IgD-negative memory B cell (primary cell): ENCODE measurements at regions not wholly inside any gene's neighbourhood (a gene's known extent, or its start where the extent isn't known, plus 50 kb on each side); places are given as distances from the start of the nearest gene placed in this dataset.
"Not testable (repeated sequence)": the region's sequence is repeated elsewhere in the genome, so short reads cannot be mapped to it uniquely, and the experiment has no call there.

ENCODE experiments used
- H3K27ac Mint-ChIP-seq, 3 donors: one replicate each; pipeline ENCODE4 v1.8.0; 2020 to 2022; ENCODE audit warnings: mild to moderate bottlenecking in 3 of 3, mixed read lengths in 3 of 3, moderate library complexity in 1 of 3
- H3K27me3 Mint-ChIP-seq: one replicate; pipeline ENCODE4 v1.8.0; 2021; ENCODE audit warnings: mixed read lengths
- H3K36me3 Mint-ChIP-seq: one replicate; pipeline ENCODE4 v1.8.0; 2020; ENCODE audit warnings: mild to moderate bottlenecking, mixed read lengths
- H3K4me1 Mint-ChIP-seq, 3 donors: one replicate each; pipeline ENCODE4 v1.8.0; 2020 to 2022; ENCODE audit warnings: mixed read lengths in 3 of 3, mild to moderate bottlenecking in 1 of 3
- H3K4me3 Mint-ChIP-seq, 4 donors: one replicate each; pipeline ENCODE4 v1.8.0; 2020 to 2022; ENCODE audit warnings: mild to moderate bottlenecking in 4 of 4, mixed read lengths in 4 of 4, moderate library complexity in 3 of 4
- H3K9me3 Mint-ChIP-seq, 3 donors: one replicate each; pipeline ENCODE4 v1.8.0; 2020 to 2021; ENCODE audit warnings: mixed read lengths in 3 of 3, mild to moderate bottlenecking in 1 of 3

DNA sequence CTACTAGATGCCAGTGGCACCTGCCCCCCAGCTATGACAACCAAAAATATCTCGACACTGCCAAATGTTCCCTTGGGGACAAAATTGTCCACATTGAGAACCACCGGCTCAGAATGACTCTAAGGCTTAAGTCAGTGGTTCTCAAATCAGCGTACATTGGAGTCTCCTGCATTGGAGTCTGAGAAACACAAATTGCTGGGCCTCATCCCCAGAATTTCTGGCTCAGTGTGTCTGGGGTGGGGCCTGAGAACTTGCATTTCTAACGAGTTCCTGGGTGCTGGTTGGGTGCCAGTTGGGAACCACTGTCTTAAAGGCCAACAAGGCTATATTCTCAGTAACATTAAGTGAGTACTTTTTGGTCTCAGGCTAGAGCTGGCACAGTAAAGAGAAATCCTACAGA lies 77.7 kb upstream of the GADD45A start:
- Mint-ChIP-seq H3K36me3 (no peaks in the 10 kb centered on the region), H3K9me3 (peaks cover 0 to 2% (median 0%) of the 10 kb centered on the region in 3 donors), H3K4me1 (no peaks in the 10 kb centered on the region), H3K4me3 (no peak overlapping the region), H3K27me3 (peaks cover 2% of the 10 kb centered on the region), H3K27ac (no peak overlapping the region)

DNA sequence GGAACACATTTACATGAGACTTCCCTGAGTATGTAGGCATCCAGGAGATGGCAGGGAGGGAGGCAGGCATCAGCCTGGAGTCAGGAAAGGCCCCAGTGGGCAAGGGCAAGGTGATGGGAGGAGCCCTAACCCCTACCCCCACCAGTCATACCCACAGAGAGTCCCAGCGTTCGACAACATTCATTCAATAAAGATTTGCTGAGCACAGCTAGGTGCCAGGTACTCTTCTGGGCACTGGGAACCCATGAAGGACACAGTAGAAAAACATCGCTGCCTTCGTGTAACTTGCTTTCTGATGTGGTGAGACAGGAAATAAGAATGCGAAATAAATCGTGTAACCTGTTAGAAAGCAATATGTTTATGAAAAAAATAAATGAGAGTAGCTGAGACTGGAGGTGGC lies 77.3 kb upstream of the GADD45A start:
- peaks cover 2% of the 10 kb centered on the region for H3K27me3 Mint-ChIP-seq
- H3K36me3 Mint-ChIP-seq = no peaks in the 10 kb centered on the region
- no peak overlapping the region for H3K27ac Mint-ChIP-seq
- no peak overlapping the region for H3K4me3 Mint-ChIP-seq
- no peaks in the 10 kb centered on the region for H3K4me1 Mint-ChIP-seq
- peaks cover 0 to 2% (median 0%) of the 10 kb centered on the region in 3 donors for H3K9me3 Mint-ChIP-seq

DNA sequence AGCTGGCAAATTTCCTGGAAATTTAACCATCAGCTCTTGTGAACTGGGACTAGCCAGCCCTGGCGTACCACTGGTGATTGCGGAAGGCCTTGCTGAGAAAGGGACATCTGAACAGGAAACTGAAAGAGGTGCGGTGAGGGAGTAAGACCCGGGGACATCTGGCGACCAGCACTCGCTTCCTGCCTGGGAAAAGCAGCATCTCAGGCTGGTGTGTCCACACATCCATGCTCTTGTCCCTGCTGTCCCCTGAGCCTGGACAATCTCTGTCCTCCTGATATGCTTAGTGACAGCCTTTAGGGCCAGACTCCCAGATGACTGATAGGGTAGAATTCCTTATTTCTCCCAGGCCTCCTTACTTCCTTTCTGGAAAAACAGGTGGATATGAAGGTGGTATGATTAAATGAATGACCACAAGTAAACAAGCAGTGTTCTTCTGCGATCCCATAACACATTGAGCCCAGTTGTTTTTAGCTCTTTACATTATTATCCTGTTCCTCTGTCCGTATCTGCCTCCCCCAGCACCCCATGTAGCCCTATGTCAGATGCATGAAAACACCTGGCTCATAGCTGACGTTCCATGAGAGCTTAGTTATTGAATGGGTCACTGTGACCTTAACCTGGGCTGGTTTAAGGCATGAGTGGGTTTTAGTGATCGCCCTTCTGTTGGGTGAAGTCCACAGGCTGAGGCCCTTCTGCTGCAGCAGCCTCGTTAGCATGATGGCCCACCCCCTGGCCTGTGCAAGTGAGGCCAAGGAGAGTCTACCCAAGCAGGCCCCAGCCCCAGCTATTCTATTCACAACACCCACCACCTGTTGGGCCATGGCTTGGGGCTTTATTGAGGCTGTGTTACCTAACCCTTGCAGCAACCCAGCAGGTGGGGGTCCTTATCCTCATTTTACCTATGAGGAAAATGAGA lies 76.1 kb upstream of the GADD45A start:
- no peaks in the 10 kb centered on the region for H3K4me1 Mint-ChIP-seq
- peaks cover 2% of the 10 kb centered on the region for H3K27me3 Mint-ChIP-seq
- H3K4me3 Mint-ChIP-seq = no peak overlapping the region
- peaks cover 0 to 2% (median 0%) of the 10 kb centered on the region in 3 donors for H3K9me3 Mint-ChIP-seq
- H3K36me3 Mint-ChIP-seq = no peaks in the 10 kb centered on the region
- H3K27ac Mint-ChIP-seq = no peak overlapping the region

DNA sequence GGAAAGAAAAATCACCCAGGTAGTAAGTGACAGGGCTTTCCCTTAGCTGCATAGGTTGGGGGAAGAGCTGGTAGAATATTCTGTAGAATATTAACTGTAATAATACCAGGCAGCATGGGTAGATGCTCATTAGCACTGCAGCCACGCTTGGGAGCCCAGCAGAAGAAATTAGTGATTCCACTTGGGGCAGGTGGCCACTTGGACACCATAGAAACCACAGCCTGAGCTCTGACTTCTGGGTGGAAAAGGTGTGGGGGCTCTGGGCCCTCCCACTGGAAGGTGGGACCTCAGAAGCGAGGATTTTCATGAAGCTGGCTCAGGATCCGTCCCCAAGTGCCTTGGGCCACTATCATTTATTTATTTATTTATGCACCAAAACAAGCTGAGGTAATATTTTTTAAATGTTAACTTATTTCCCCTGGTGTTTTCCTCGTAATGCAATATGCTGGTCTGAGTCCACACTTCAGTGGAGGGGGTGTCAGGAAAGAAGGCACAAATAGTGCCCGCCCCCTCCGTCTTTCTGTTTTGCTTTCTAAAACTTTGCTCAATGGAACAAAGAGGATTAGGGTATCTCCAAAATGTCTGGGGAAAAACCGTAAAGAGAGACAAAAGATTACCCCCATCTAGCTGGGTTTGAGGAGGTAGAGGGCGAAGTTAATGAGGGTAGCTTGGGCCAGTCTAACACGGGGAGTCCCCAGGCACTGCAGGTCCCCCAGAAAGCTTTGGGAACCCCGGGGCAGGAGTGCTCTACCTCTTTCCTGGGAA lies 75.2 kb upstream of the GADD45A start:
- H3K4me3 Mint-ChIP-seq = peak overlapping the region in 1 of 4 donors; percentile 5
- no peak overlapping the region for H3K27ac Mint-ChIP-seq
- H3K36me3 Mint-ChIP-seq = no peaks in the 10 kb centered on the region
- H3K4me1 Mint-ChIP-seq = no peaks in the 10 kb centered on the region
- peaks cover 0 to 2% (median under 1%) of the 10 kb centered on the region in 3 donors for H3K9me3 Mint-ChIP-seq
- peaks cover 4% of the 10 kb centered on the region for H3K27me3 Mint-ChIP-seq

DNA sequence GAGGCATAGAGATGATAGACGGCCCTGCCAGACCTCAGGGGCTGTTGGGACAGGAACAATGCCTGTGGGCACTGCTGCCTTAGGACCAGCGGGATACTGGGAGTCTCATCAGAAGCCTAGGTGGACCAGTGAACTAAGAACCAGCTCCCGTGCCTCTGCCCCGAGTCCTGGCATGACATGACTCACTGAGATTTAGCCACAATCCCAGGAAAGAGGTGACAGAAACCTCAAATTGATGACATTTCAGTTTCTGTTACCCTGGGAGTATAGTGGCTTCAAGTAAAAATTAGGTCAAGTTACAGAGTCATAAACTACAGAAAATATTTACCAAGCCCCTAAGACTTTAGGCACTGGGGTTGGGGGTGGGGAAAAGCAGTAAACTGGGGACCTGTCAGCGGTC lies 74.6 kb upstream of the GADD45A start:
- peaks cover 2 to 5% (median 4%) of the 10 kb centered on the region in 3 donors for H3K9me3 Mint-ChIP-seq
- no peak overlapping the region for H3K27ac Mint-ChIP-seq
- no peak overlapping the region for H3K4me3 Mint-ChIP-seq
- H3K36me3 Mint-ChIP-seq = no peaks in the 10 kb centered on the region
- H3K27me3 Mint-ChIP-seq = peaks cover 9% of the 10 kb centered on the region
- no peaks in the 10 kb centered on the region for H3K4me1 Mint-ChIP-seq

DNA sequence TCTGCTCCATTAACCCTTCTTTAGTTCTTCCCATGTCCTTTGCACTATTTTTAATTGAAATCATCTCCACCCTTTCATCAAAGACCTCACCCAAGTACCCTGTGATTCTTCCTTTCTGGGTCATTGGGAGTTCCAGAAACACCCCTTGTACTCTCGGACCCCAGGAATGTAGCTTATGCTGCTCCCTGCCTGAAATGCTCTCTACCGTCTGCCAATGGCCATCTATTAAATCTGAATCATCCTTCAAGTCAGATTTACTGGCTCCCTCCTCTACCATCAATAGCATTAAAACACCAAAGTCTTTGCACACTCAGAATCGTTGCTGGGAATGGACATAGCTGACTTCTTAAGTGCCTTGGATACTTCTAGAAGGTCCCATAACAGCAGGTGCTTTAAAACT lies 73.2 kb upstream of the GADD45A start:
- peaks cover 9% of the 10 kb centered on the region for H3K27me3 Mint-ChIP-seq
- H3K4me3 Mint-ChIP-seq = no peak overlapping the region
- peaks cover 2 to 5% (median 4%) of the 10 kb centered on the region in 3 donors for H3K9me3 Mint-ChIP-seq

DNA sequence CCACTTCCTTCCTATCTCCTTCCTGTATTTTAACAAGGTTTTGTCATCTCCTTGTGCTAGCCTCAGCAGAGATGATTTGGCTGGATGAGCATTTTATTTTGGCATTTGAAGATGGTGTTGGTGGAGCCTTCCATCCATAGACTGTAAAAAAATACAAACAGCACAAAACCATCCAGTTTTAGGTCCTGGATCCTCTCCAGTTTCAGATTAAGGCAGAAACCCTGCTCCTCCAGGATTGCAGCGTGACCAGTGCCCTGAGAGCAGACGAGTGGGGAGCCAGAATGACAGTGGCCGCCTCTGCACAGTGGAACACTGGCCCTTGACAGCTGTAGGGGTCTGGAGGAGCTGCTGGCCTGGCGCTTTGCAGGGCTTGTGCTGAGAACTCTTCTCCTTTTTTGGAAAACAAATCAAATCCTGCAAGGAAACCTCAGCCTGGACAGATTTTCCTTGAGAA lies 72.2 kb upstream of the GADD45A start:
- no peak overlapping the region for H3K4me3 Mint-ChIP-seq
- H3K27me3 Mint-ChIP-seq = peaks cover 9% of the 10 kb centered on the region
- no peaks in the 10 kb centered on the region for H3K36me3 Mint-ChIP-seq
- no peak overlapping the region for H3K27ac Mint-ChIP-seq
- peaks cover 2 to 5% (median 4%) of the 10 kb centered on the region in 3 donors for H3K9me3 Mint-ChIP-seq
- H3K4me1 Mint-ChIP-seq = no peaks in the 10 kb centered on the region

More for the DNA sequence above, 73.2 kb upstream of the GADD45A start:
- Mint-ChIP-seq H3K4me1 (no peaks in the 10 kb centered on the region), H3K27ac (no peak overlapping the region), H3K36me3 (no peaks in the 10 kb centered on the region)

DNA sequence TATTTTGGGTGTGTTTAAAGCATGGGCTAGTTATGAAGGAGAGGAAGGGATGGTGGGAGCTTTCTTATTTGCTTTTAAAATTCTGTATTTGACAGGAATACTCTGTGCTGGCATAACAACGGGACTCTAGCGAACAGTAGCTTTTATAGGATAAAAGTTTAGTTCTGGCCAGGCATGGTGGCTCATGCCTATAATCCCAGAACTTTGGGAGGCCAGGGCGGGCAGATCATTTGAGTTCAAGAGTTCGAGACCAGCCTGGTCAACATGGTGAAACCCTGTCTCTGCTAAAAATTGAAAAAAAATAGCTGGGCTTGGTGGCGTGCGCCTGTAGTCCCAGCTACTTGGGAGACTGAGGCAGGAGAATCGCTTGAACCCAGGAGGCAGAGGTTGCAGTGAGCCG lies 71.5 kb upstream of the GADD45A start:
- peaks cover 12% of the 10 kb centered on the region for H3K27me3 Mint-ChIP-seq
- not testable (repeated sequence) for H3K4me1 Mint-ChIP-seq, H3K27ac Mint-ChIP-seq, H3K4me3 Mint-ChIP-seq, H3K9me3 Mint-ChIP-seq, H3K36me3 Mint-ChIP-seq

DNA sequence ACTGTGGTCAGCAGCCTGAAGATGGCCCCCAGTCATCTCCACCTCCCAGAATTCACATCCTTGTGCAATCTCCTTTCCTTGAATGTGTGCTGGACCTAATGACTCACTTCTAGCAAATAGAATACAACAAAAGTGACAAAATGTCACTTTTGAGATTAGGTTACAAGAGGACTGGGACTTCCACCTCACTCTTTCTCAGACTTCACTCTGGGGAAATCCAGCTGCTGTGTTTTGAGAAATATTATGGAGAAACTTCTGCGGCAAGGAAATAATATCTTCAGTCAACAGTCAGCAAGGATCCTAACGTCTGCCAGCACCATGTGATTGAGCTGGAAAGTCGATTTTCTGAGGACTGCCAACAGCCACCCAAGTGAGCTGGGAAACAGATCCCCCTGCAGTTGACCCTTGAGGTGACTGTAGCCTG lies 70.5 kb upstream of the GADD45A start:
- Mint-ChIP-seq H3K27ac (no peak overlapping the region), H3K9me3 (peaks cover 2 to 5% (median 4%) of the 10 kb centered on the region in 3 donors), H3K4me3 (no peak overlapping the region), H3K36me3 (no peaks in the 10 kb centered on the region), H3K4me1 (no peaks in the 10 kb centered on the region), H3K27me3 (peaks cover 12% of the 10 kb centered on the region)

DNA sequence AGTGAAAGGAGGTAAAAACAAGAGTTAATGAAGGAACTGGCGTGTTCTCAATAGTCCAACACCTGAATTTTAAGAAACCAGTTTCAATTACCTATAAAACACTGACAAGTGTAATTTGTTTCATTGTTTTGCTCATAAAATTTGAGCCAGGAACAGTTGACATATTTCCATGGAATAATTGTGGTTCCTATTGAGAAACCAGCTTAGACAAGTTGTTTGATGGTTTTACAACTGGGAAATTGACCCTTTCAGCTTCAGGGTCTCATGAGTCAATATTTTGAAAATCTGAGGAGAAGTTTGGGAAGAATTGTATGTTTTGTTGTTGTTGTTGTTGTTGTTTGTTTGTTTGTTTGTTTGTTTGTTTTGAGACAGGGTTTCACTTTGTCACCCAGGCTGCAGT lies 69.1 kb upstream of the GADD45A start:
- Mint-ChIP-seq H3K27me3 (peaks cover 10% of the 10 kb centered on the region), H3K27ac (no peak overlapping the region), H3K36me3 (no peaks in the 10 kb centered on the region), H3K4me3 (no peak overlapping the region), H3K9me3 (peaks cover 4 to 5% (median 4%) of the 10 kb centered on the region in 3 donors), H3K4me1 (no peaks in the 10 kb centered on the region)

DNA sequence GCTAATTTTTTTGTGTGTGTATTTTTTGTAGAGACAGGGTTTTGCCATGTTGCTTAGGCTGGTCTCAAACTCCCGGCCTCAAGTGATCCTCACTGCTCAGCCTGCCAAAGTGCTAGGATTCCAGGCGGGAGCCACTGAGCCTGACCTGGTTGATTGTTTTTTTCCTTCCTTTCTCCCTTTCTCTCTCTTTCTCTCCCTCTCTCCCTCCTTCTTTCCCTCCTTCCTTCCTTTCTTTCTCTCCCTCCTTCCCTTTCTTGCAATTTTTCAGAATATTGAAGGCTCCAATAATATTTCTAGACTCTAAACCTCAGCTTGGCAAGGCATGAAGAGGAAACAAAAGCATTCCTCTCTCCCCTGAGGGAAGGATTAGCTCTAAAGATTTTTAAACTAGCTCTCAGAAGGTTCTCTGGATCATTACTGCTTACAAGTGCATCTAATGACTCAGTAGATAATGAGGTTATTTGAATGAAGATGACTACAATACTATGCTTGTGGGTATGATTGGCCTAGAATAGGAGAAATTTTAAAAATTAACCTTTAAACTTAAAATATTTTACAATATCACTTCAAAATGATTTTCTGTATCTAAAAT lies 68.5 kb upstream of the GADD45A start:
- no peak overlapping the region for H3K4me3 Mint-ChIP-seq
- H3K27ac Mint-ChIP-seq = no peak overlapping the region
- peaks cover 1 to 5% (median 4%) of the 10 kb centered on the region in 3 donors for H3K9me3 Mint-ChIP-seq
- H3K4me1 Mint-ChIP-seq = no peaks in the 10 kb centered on the region
- H3K27me3 Mint-ChIP-seq = peaks cover 10% of the 10 kb centered on the region
- H3K36me3 Mint-ChIP-seq = no peaks in the 10 kb centered on the region

DNA sequence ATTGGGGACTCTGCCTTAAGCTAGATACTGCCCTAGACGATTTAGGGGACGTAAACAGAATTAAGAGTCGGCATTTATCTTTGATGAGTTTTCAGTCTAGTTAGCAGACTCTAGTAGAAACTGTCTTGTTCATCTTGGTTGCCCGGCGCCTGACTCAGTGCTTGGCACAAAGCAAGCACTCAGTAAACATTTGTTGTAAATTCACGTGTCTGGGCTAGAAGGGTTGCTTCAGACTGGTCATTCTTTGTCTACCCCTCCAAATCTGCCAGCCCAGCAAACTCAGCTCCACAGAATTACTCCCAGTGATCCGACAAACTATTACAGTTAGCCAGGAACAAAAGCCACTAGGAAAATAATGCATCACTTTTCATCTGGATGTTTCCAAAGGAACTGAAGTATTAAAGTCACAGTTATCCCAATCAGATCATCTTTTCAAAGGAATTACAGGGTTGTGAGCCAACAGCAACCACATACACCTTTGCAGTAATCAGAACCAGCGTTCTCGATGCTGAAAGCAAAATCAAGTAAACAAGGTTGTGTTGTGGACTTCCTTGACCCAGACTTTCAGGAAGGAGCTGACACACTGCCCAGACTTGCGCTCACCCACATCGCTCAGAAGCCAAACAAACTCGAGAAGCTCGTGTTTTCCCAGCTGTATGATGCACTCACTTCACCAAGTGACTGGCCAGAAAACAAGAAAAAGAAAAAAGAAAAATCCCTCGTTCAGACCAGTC lies 66.5 kb upstream of the GADD45A start:
- H3K27me3 Mint-ChIP-seq = peaks cover 10% of the 10 kb centered on the region
- H3K4me1 Mint-ChIP-seq = no peaks in the 10 kb centered on the region
- no peaks in the 10 kb centered on the region for H3K36me3 Mint-ChIP-seq
- no peak overlapping the region for H3K4me3 Mint-ChIP-seq
- no peak overlapping the region for H3K27ac Mint-ChIP-seq
- peaks cover 1 to 5% (median 4%) of the 10 kb centered on the region in 3 donors for H3K9me3 Mint-ChIP-seq

DNA sequence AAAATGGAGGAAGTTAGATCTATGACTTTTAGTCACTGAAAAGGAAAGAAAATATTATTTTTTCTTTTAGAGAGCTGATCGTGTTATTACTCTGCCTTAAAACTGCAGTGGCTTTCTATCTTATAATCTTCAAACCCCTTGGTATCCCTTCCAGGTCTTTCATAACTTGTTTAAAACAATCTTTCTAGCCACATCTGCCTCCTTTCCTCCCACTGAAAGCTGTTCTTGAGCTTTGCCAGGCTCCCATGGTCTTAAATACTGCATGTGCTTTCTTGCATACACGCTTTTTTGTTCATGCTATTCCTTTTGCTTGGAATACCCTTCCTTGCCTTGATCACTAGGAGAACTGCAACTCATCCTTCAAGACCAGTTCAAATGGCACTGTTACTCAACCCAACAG lies 65.9 kb upstream of the GADD45A start:
- peaks cover 1 to 5% (median 4%) of the 10 kb centered on the region in 3 donors for H3K9me3 Mint-ChIP-seq
- H3K36me3 Mint-ChIP-seq = no peaks in the 10 kb centered on the region
- no peaks in the 10 kb centered on the region for H3K4me1 Mint-ChIP-seq
- no peak overlapping the region for H3K27ac Mint-ChIP-seq
- peaks cover 11% of the 10 kb centered on the region for H3K27me3 Mint-ChIP-seq
- no peak overlapping the region for H3K4me3 Mint-ChIP-seq

DNA sequence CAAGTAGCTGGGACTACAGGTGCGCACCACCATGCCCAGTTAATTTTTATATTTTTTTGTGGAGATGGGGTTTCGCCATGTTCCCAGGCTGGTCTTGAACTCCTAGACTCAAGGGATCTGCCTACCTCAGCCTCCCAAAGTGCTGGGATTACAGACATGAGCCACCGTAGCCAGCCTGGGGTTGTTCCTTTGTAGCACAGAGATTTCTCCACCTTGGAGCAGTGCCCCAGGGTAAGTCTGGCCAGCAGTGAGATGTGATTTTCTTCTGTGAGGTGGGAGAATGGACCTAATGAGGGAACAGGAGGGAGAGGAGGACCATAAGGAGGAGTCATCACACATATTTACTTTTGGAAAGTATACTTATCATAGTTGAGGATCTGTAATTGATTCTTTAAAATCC lies 61.1 kb upstream of the GADD45A start:
- Mint-ChIP-seq H3K27me3 (peaks cover 5% of the 10 kb centered on the region), H3K27ac (no peak overlapping the region), H3K9me3 (peaks cover 0 to 6% (median 5%) of the 10 kb centered on the region in 3 donors), H3K4me1 (no peaks in the 10 kb centered on the region), H3K36me3 (peaks cover 4% of the 10 kb centered on the region), H3K4me3 (no peak overlapping the region)
